PC-3 (cell line): ENCODE measurements at regions not wholly inside any gene's neighbourhood (a gene's known extent, or its start where the extent isn't known, plus 50 kb on each side); places are given as distances from the start of the nearest gene placed in this dataset.
"Not testable (repeated sequence)": the region's sequence is repeated elsewhere in the genome, so short reads cannot be mapped to it uniquely, and the experiment has no call there.

Experiments
- ATAC-seq: fragments of 200-7000 bp; cut with Tn5 transposase; 2 replicates; pipeline ENCODE4 v1.9.1; 2020; ENCODE audit warnings: mild to moderate bottlenecking, moderate library complexity
- BruUV-seq: library from RNA; stranded (reverse); fragments of 400-500 nt; replicated peaks from 2 replicates; lab custom pipeline; 2021; lab: Mats Ljungman, UMichigan
- CTCF ChIA-PET: fragments of 300-600 bp; sonication (Branson Sonifier 250); formaldehyde crosslinking; loops from one replicate; lab custom pipeline; 2022; ENCODE audit warnings: antibody characterized with exemption; lab: Charles Lee
- POLR2A ChIA-PET: fragments of 300-600 bp; sonication (Branson Sonifier 250); formaldehyde crosslinking; loops from one replicate; lab custom pipeline; 2022; ENCODE audit warnings: antibody characterized with exemption; ENCODE audit not compliant: unreplicated experiment; lab: Charles Lee
- DNase-seq: peaks from one replicate; pipeline ENCODE4 v3.0.0-alpha.2; 2015
- H2AFZ ChIP-seq: fragments of 300-600 bp; sonication (generic); 2 replicates; pipeline ENCODE4 v1.6.0; 2016; ENCODE audit warnings: antibody characterized with exemption, low read length
- H3F3A ChIP-seq: fragments of 300-600 bp; sonication (generic); one replicate; pipeline ENCODE4 v1.6.0; 2017; ENCODE audit warnings: antibody characterized with exemption, low read length, control low read depth, mild to moderate bottlenecking; ENCODE audit not compliant: unreplicated experiment
- H3K27ac ChIP-seq: fragments of 300-600 bp; sonication (generic); 2 replicates; pipeline ENCODE4 v1.5.1; 2016; ENCODE audit warnings: mild to moderate bottlenecking, low read length
- H3K27me3 ChIP-seq: fragments of 300-600 bp; sonication (generic); 2 replicates; pipeline ENCODE4 v1.6.1; 2016; ENCODE audit warnings: low read length, mixed read lengths
- H3K36me3 ChIP-seq: fragments of 300-600 bp; sonication (generic); 2 replicates; pipeline ENCODE4 v1.6.1; 2016; ENCODE audit warnings: low read depth, mixed run types, low read length, mixed read lengths
- H3K4me1 ChIP-seq: fragments of 300-600 bp; sonication (generic); 2 replicates; pipeline ENCODE4 v1.5.1; 2016; ENCODE audit warnings: low read length; ENCODE audit not compliant: insufficient read depth
- H3K4me2 ChIP-seq: fragments of 300-600 bp; sonication (generic); 2 replicates; pipeline ENCODE4 v1.6.0; 2016; ENCODE audit warnings: low read length
- H3K4me3 ChIP-seq: fragments of 300-600 bp; sonication (generic); 2 replicates; pipeline ENCODE4 v1.5.1; 2016; ENCODE audit warnings: mild to moderate bottlenecking, low read length, mixed read lengths
- H3K79me2 ChIP-seq: fragments of 300-600 bp; sonication (generic); 2 replicates; pipeline ENCODE4 v1.6.1; 2017; ENCODE audit warnings: low read length, mixed read lengths
- H3K9ac ChIP-seq: fragments of 300-600 bp; sonication (generic); 2 replicates; pipeline ENCODE4 v1.6.0; 2016; ENCODE audit warnings: mild to moderate bottlenecking, low read length
- H3K9me2 ChIP-seq: fragments of 300-600 bp; sonication (generic); replicated peaks from 2 replicates; pipeline ENCODE4 v1.6.1; 2016; ENCODE audit warnings: mixed run types, low read length, mixed read lengths
- H3K9me3 ChIP-seq: fragments of 300-600 bp; sonication (generic); 2 replicates; pipeline ENCODE4 v1.6.1; 2016; ENCODE audit warnings: low read length, mixed read lengths
- H4K20me1 ChIP-seq: fragments of 300-600 bp; sonication (generic); 2 replicates; pipeline ENCODE4 v1.6.1; 2016; ENCODE audit warnings: low read length, mixed read lengths
- CTCF ChIP-seq: fragments of 300-600 bp; sonication (generic); conservative IDR thresholded peaks from 2 replicates; pipeline ENCODE4 v1.5.1; 2017; ENCODE audit warnings: antibody characterized with exemption, low read depth, mild to moderate bottlenecking, low read length
- EZH2 ChIP-seq: fragments of 300-600 bp; sonication (generic); IDR thresholded peaks from one replicate; pipeline ENCODE4 v1.6.1; 2017; ENCODE audit warnings: antibody characterized with exemption, mild to moderate bottlenecking, low read length; ENCODE audit not compliant: unreplicated experiment
- EZH2phosphoT487 ChIP-seq: fragments of 300-600 bp; sonication (generic); IDR thresholded peaks from 2 replicates; pipeline ENCODE4 v1.6.1; 2018; ENCODE audit warnings: mild to moderate bottlenecking, antibody characterized with exemption, low read length, borderline replicate concordance
- intact Hi-C: fragments of 100-400 bp; cut with micrococcal nuclease; formaldehyde crosslinking; loops from 2 replicates; pipeline ENCODE4 v1.9.0; 2023

- Histone ChIP-seq H3K36me3 (no peaks in the 10 kb centered on the region), H3K4me2 (no peak overlapping the region), H2AFZ (no peak overlapping the region), H3K9me2 (no peaks in the 10 kb centered on the region), H3K79me2 (no peaks in the 10 kb centered on the region), H3K4me1 (peaks cover 28% of the 10 kb centered on the region), H3K9me3 (0 out of 2 replicates have a peak, but pooled peaks cover 6% of the 10 kb centered on the region), H3F3A (no peaks in the 10 kb centered on the region), H3K4me3 (no peak overlapping the region), H3K27me3 (no peaks in the 10 kb centered on the region), H3K27ac (no peak overlapping the region), H4K20me1 (no peaks in the 10 kb centered on the region), H3K9ac (no peak overlapping the region)
- intact Hi-C loops, result no loop called here
- ATAC-seq (no peak), DNase-seq (no peak)
- ChIA-PET POLR2A (no interaction called here), CTCF (no interaction called here)
- no TSS peak for BruUV-seq
- TF ChIP-seq EZH2, result no peak
Observed at GRCh38 chr3:197362081-197362480, 63.7 kb upstream of the DLG1 start.

DNA sequence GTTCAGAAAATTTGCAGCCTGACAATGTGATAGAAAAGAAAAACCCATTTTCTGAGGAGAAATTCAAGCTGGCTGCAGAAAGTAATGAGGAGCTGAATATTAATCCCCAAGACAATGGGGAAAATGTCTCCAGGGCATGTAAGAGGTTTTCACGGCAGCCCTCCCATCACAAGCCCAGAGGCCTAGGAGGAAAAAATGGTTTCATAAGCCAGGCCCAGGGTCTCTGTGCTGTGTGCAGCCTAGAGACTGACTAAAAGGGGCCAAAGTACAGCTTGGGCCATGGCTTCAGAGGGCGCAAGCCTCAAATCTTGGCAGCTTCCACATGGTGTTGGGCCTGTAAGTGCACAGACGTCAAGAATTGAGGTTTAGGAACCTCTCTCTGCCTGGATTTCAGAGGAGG lies 61.7 kb upstream of the DLG1 start:
- H2AFZ ChIP-seq, H3F3A ChIP-seq, H3K27ac ChIP-seq, H3K4me2 ChIP-seq, H3K9me3 ChIP-seq, H3K9ac ChIP-seq, intact Hi-C loops, H3K4me1 ChIP-seq, DNase-seq, ATAC-seq, H4K20me1 ChIP-seq, H3K4me3 ChIP-seq, POLR2A ChIA-PET, H3K9me2 ChIP-seq, H3K36me3 ChIP-seq, H3K79me2 ChIP-seq, H3K27me3 ChIP-seq, BruUV-seq, CTCF ChIA-PET: not testable (repeated sequence)

GRCh38 chr3:197359476-197359875 lies 61.1 kb upstream of the DLG1 start:
- intact Hi-C loops, POLR2A ChIA-PET, BruUV-seq: not testable (repeated sequence)

DNA sequence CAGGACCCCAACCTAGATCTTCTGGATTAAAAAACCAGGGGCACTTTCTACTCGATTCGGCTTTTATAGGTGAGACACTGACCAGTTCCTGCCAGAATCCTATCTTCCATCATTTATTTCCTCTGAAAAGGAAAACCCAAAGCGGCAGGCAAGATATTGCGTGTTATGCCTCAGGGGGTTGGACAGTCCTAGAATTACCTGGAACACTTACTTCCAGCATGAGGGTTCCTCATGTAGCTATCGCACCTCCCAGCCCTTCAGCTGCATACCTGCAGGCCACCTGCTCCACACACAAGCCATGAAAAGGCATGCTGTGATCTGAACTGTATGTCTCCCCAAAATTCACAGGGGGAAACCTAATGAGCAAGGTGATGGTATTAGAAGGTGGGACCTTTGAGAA lies 58.3 kb upstream of the DLG1 start:
- POLR2A ChIA-PET, result no interaction called here
- Histone ChIP-seq H3K9me3 (0 out of 2 replicates have a peak, but pooled peaks cover 6% of the 10 kb centered on the region), H3K27me3 (no peaks in the 10 kb centered on the region), H3K4me1 (peaks cover 4% of the 10 kb centered on the region; the same call in 1 of the 2 replicates), H3K27ac (no peak overlapping the region), H3K79me2 (no peaks in the 10 kb centered on the region), H3K9me2 (no peaks in the 10 kb centered on the region), H4K20me1 (no peaks in the 10 kb centered on the region), H3K4me3 (no peak overlapping the region), H3F3A (no peaks in the 10 kb centered on the region), H3K4me2 (no peak overlapping the region), H3K36me3 (no peaks in the 10 kb centered on the region), H2AFZ (no peak overlapping the region), H3K9ac (no peak overlapping the region)
- TF ChIP-seq CTCF (no peak), EZH2 (no peak), EZH2phosphoT487 (no peak)
- ATAC-seq (no peak), DNase-seq (no peak)
- intact Hi-C loops, result no loop called here
- CTCF ChIA-PET, result no interaction called here
- no TSS peak for BruUV-seq

More at GRCh38 chr3:197359476-197359875, 61.1 kb upstream of the DLG1 start:
- H2AFZ ChIP-seq, CTCF ChIA-PET, H3F3A ChIP-seq, H3K9me2 ChIP-seq, H3K4me1 ChIP-seq, H3K9me3 ChIP-seq, H3K4me2 ChIP-seq, H3K4me3 ChIP-seq, H3K36me3 ChIP-seq, H3K27ac ChIP-seq, H3K79me2 ChIP-seq, H3K27me3 ChIP-seq, ATAC-seq, H4K20me1 ChIP-seq, DNase-seq, H3K9ac ChIP-seq: not testable (repeated sequence)
